Prostate gland (tissue), 2 donors: ENCODE measurements at regions not wholly inside any gene's neighbourhood (a gene's known extent, or its start where the extent isn't known, plus 50 kb on each side); places are given as distances from the start of the nearest gene placed in this dataset.

Experiments used
- CTCF ChIP-seq, 4 experiments: fragments of 200-600 bp in 2 of 4; fragments of 450-650 bp in 2 of 4; sonication (generic) in 2 of 4; IDR thresholded peaks; 1 replicate in 3 of 4; 2 replicates in 1 of 4; pipeline ENCODE4 v1.5.1; 2016 to 2019; ENCODE audit warnings: antibody characterized with exemption in 4 of 4, mild to moderate bottlenecking in 2 of 4, moderate library complexity in 2 of 4
- POLR2AphosphoS5 ChIP-seq: sonication (generic); formaldehyde crosslinking; IDR thresholded peaks from one replicate; pipeline ENCODE4 v1.6.1; 2017; ENCODE audit warnings: antibody characterized with exemption

- TF ChIP-seq POLR2AphosphoS5 (no peak), CTCF (IDR thresholded peaks at IDR 0.05) (no peak)
Measured at GRCh38 chr6:144475411-144475810, 190.3 kb downstream of the UTRN start.
